HG03521 (cell line): ENCODE measurements at regions not wholly inside any gene's neighbourhood (a gene's known extent, or its start where the extent isn't known, plus 50 kb on each side); places are given as distances from the start of the nearest gene placed in this dataset.

Experiments used
- ATAC-seq: cut with Tn5 transposase; IDR thresholded peaks from one replicate; pipeline ENCODE4 v1.9.1; 2021; ENCODE audit warnings: mild to moderate bottlenecking, moderate library complexity; ENCODE audit not compliant: unreplicated experiment

DNA sequence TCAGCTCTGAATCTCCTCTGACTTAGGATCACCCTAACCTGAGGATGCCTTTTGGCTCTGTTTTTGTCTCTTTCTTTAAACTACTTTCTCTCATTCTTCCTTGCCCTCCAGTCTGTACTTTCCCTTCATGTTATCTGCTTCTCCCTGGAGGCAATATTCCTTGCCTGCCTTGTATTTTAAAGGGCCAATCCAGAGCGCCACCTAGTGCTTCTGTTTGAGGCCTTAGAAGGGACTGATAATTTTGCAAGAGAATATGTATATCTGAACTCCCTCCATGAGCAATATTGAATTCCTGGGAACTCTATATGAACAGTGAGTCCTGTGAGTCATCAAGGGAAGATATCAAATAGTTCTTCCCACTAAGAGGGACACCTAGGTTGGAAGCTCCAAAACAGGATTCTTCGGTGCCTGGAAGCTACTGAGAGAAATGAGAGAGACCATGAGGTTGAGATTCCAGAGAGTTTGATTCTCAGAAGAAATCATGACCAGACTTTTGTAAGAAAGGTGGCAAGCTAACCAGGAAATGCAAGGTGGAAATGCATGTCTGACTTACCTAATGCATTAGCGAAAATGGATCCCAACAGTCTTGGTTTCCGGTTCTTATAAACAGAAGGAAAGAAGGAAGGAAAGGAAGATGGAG is 203.8 kb upstream of the CD96 start:
- no peak for ATAC-seq

DNA sequence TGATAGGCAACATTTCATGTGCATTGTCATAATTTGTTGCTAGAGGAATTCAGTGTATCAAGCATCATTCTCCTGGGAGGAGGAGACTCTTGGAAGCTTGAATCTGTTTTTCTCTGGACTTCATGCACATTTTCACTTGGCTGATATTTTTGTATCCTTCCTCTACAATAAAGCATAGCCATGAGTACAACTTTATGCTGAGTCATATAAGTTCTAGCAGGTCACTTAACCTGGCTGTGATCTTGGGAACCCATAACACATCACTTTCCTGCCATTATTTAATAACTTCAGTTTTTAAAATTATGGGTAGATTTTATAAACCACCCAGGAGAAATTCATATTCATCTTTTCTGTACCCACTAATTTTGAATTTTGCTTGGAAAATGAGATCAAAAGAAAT is 203.0 kb upstream of the CD96 start:
- ATAC-seq, result no peak

DNA sequence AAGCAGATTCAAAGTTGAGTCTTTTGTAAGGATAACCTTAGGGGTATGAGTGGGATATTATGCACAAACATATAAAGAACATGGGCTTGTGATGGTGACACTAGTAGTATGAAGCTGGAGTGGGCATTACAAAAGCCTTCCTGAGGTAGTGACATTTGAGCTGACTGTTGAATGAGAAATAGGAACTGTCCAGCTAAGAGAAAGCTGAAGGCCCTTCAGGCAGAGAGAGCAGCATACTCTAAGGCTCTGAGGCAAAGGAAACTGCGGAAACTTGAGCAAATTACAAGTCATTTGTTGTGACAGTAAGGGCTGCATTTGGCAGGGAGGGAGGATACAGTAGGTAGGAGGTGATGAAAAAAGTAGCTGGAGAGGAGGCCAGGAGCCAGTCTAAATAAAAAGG is 190.7 kb upstream of the CD96 start:
- no peak for ATAC-seq

DNA sequence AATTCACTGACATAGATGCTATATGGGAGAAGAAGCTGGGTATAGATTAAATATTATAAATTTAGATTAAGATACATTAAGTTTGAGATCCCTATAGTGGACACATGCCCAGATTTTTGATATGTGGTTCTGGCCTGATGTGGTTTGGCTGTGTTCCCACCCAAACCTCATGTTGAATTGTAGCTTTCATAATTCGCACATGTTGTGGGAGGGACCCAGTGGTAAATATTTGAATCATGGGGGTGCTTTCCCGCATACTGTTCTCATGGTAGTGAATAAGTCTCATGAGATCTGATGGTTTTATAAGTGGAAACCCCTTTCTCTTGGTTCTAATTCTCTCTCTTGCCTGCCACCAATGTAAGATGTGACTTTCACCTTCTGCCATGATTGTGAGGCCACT is 189.4 kb upstream of the CD96 start:
- no peak for ATAC-seq

DNA sequence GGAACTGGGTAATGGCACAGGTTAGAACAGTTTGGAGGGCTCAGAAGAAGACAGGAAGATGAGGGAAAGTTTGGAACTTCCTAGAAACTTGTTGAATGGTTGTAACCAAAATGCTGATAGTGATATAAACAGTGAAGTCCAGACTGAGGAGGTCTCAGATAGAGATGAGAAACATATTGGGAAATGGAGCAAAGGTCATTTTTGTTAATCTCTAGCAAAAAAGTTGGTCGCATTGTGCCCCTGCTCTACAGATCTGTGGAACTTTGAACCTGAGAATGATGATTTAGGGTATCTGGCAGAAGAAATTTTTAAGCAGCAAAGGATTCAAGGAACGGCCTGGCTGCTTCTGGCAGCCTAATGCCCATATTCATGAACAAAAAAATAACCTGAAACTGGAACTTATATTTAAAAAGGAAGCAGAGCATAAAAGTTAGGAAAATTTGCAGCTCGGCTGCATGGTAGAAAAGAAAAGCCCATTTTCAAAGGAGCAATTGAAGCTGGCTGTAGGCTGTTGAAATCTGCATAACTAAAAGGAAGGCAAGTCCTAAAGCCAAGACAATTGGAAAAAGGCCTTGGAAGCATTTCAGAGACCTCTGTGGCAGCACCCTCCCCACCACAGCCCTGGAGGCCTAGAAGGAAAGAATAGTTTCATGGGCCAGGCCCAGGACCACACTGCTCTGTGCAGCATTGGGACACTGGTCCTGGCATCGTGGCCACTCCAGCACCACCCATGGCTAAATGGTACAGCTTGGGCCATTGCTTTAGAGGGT is 182.6 kb upstream of the CD96 start:
- ATAC-seq, result no peak

DNA sequence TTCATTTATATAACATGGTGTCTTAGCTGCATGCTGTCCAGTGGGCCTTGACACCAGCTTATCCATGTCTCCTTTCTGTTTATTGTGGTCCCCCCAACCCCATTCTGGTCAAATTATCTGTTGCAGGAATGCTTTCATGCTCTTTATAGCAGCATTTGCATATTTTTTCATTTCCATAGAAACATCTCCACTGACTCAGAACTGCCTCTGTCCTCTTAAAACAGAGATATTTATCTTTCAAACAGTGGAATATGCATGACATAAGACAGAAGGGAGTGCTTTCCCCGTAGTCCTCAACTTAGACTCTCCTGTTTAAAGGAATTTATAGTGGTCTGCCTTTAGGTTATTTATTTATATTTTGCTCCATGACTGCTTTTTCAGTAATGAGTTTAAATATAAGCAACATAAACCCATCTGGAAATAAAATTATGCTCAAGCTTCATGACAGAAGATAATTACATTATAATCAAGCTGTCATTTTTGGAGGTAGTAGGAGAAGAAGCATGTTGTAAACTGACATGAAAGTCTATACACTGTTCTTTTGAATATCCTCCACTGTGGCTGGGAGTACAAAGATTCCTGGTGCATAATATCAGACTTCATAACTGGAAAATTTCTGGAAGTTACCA is 179.5 kb upstream of the CD96 start:
- no peak for ATAC-seq

DNA sequence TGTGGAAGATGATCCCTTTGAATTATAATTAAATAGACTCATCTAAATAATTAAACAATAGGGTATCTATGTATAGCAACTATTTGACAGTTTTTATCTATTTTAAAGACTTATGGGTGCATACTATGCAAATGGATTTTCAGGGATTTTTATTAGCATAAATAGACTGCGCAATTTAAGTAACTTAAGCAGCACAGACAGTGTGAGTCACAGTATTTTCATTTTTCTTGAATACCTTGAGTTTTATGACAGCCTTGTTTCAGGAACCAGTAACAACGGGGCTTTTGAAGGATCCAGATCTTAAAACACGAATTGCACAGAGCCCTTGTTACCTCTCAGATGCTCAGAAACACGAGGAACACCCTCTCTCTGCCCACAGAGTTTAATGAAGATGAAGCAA is 175.5 kb upstream of the CD96 start:
- ATAC-seq, result no peak

DNA sequence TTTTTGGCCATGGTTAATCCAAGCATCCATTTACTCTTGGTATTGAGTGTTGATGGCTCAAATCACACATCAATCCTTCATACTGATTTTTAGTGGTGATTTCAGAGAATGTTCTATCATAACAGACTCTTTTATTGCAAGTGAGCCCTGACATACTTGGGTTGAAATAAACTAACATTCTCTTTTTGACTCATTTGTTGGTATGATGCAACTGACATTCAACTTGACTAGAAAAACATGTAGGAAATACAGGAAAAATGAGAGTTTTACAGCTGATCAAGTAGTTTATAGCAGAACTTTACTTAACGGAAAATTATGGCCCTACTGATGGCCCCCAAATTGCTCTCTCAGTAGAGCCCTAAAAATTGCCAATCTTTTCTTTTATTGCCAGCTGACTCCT is 173.9 kb upstream of the CD96 start:
- ATAC-seq, result no peak

DNA sequence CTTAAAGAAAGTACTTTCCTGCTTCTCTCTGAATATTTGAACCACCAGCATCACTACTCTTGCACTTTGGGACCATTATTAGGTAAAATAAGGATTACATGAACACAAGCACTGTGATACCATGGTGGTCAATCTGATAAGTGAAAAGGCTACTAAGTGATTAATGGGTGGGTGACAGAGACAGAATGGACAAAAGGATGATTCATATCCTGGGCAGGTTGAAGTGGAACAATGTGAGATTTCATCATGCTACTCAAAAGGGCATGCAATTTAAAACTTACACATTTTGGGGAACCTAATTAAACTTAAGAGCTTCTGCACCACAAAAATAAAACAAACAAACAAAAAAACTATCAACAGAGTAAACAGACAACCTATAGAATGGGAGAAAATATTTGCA is 172.0 kb upstream of the CD96 start:
- ATAC-seq, result no peak

DNA sequence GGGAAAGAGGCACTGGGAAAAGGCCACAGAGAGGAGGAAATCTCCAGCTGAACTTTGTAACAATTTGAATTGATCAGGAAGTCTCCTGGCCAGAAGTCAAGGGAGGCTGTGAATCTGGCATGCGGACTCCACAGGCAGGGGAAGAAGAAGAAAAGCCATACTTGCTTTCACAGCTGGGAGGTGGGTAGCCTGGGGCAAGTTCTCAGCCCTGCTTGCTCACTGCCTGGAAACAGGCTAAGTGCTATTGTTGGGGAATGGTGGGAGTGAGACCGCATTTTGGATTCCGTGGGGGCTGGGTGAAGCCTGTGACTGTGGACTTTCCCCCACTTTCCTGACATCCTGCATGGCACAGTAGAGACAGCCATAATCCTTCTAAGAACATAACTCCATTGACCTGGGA is 168.8 kb upstream of the CD96 start:
- no peak for ATAC-seq

DNA sequence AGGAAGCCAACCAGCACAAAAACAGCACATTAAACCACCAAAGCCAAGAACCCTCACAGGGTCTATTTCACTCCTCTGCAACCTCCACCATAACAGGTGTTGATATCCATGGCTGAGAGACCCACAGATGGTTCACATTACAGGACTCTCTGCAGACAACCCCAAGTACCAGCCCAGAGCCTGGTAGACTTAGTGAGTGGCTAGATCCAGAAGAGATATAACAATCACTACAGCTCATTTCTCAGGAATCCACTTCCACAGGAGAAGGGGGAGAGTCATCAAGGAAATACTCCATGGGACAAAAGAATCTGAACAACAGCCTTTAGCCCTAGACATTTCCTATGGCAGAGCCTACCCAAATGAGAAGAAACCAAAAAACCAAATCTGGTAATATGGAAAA is 168.1 kb upstream of the CD96 start:
- ATAC-seq, result no peak

DNA sequence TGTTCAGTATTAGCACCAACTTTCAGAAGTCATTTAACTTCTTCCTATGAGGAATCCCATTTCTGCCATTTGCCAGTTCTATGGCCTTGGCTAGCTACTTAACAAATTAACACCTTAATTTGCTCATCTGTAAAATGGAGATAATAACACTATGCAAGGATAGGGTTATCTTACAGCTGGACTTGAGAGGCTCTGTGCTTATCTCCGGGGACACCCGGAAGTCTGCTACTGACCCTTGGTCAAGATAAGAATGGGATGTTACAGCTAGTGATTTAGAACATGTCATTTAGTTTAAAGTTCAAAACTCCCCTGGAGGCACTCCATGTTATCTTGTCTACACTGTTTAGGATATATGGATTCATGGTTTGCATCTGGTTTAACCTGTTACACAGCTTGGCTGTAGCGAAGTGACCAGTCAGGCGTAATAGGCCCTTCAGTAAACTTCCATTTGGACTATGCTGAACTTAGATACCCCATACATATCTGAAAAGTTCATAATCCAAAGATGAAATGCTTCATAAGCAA is 156.0 kb upstream of the CD96 start:
- no peak for ATAC-seq

DNA sequence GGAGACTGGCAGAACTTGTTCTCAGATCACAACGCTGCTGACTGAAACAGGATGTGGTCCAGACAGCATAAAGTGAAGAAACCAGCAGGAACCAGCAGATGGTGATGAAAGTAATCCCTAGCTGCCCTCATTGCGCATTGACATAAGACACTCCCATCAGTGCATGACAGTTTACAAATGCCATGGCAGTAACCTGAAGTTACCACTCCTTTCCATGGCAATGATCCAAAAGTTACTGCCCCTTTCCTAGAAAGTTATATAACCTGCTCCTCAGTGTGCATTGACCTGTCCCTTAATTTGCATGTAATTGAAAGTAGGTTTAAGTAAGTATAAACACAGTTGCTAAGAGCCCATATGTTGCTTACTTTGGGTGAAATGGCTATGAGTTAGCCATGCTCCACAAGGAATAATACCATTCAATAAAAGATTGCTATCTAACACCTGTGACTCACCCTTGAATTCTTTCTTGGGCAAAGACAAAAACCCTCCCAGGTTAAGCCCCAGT is 149.1 kb upstream of the CD96 start:
- no peak for ATAC-seq

DNA sequence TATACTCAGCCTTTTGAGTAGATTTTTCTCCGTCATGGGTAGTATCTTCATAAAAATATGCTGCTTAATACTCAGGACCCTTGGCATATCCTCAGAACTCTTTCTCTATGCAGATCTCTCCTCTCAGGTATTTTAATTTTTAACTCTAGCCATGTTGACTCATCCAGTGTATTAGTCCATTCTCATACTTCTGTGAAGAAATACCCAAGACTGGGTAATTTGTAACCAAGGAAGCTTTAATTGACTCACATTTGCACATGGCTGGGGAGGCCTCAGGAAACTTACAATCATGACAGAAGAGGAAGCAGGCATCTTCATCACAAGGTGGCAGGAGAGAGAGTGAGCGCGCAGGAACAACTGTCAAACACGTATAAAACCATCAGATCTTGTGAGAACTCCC is 129.3 kb upstream of the CD96 start:
- ATAC-seq, result no peak

DNA sequence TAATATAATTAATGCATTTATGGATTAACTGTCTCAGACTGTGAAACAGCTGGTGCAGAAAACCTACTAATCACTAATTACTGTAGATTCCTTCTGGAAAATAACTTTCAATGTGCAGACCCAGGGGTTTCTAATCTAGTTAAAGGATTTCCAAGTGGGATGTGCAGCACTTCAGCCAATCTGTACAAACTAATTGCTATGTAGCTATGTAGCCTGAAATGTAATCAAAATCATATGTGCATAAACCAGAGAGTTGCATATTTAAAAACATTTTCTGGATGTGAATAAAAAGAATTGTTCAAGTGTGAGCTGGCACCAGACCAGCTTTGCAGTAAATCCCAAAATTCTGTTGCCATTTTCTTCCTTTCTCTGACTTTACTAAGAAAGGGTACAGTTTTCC is 127.5 kb upstream of the CD96 start:
- no peak for ATAC-seq

DNA sequence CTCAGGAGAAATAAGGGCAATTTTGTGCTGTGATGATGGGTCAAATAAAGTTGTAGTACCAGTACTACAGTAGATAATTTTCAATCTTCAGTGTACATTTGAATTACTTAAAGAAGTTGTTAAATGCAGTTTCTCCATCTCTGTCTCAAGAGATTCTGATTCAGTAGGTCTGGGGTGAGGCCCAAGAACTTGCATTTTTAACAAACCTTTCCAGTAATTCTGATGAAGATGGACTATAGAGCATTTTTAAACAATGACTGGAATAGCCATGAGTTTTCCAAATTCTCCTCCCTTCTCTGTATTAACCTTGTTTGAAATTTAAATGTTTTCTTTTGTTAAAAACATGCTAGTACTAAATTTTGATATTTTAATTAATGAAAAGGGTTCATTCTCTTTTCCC is 127.0 kb upstream of the CD96 start:
- ATAC-seq, result no peak

DNA sequence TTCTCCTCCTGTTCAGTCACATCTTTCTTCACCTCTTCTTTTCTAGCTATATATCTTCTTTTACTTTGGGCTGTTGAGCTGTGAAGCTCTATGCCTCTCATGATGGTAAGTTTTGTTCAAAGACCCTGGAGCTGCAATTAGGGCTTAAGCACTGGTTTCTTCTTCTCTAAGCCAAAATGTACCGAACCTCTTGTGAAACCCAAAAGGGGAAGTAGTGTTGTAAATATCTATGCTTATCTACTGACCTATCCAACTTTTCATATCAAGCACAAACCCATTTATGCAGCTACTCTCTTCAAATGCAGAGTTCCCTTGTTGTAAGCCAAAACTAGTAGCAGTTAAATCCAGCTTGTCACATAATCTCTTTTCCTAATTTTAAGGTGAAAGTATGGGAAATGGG is 123.6 kb upstream of the CD96 start:
- no peak for ATAC-seq

DNA sequence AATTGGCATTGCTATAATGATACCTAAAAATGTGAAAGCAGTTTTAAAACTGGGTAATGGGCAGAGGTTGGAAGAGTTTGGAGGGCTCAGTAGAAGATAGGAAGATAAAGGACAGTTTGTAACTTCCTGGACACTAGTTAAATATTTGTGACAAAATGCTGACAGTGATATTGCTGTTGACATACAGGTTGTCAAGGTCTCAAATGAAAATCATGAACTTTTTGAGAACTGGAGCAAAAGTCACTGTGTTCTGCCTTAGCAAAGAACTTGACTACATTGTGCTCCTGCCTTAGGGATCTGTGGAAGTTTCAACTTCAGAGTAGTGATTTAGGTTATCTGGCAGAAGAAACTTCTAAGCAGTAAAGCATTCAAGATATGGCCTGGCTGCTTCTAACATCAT is 113.7 kb upstream of the CD96 start:
- ATAC-seq, result no peak

DNA sequence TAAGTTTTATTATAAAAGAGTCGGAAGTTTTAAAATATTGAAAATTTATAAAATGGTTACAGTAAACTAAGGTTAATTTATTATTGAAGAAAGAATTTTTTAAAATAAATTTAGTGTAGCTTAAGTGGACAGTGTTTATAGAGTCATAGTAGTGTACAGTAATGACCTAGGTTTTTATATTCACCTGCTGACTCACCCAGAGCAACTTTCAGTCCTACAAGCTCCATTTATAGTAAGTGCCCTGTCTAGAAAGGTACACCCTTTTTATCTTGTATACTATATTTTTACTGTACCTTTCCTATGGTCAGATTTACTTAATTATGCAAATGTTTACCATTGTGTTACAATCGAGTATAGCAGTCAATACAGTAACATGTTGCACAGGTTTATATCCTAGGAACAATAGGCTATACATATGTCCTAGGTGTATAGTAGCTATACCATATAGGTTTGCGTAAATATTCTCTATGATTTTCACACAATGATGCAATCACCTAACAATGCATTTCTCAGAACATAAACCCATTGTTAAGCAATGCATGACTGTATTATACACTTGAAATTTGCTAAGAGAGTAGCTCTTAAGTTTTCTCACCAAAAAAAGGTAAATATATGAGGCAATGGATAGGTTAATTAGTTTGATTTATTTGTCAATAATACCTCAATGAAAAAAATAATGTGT is 106.9 kb upstream of the CD96 start:
- no peak for ATAC-seq

DNA sequence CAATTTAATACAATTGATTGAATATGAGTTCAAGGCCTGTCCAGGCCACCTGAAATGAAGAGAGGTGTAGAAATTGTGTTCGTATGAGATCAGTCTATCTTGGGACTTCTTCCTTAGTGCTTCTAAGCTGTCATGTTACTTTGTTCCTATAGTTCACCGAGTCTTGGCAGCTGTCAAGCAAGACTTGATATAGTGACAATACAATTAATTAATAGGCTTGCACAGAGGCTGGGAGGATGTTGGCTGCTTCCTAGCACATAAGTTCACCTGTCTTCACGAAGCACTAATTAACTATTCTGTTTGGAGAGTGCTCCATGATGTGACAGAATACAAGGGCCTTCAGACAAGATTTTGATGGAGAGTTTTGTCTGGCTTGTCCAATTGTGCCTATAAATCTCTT is 103.7 kb upstream of the CD96 start:
- no peak for ATAC-seq

DNA sequence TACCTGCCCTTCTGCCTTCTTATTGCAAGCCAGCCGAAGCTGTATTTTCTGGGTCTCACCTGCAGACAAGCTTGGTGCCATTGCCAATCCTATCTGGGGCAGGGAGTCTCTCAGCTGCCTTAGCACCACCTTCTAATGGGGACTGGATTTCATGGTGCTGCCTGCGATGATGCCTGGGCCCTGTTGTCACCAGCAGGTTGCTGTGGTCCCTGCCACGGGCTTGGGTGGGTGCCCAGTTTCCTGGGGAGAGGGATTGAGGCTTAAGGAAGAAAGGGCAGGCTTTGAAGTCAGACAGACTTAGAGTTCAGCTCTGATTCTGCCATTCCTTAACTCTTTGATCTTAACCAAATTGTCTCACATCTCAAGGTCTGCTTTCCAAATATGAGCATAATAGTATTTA is 87.4 kb upstream of the CD96 start:
- ATAC-seq, result no peak
